Lung (tissue), 11 donors: ENCODE measurements at regions not wholly inside any gene's neighbourhood (a gene's known extent, or its start where the extent isn't known, plus 50 kb on each side); places are given as distances from the start of the nearest gene placed in this dataset.
A peak's percentile ranks its signal among the peaks of the same experiment; 100 is the strongest.

Experiments used
- ATAC-seq: fragments of 200-7000 bp; cut with Tn5 transposase; one replicate; pipeline ENCODE4 v1.9.1; 2020; ENCODE audit warnings: moderate number of reproducible peaks; ENCODE audit not compliant: insufficient read depth, low FRiP score
- DNase-seq, 3 donors: peaks; one replicate each; pipeline ENCODE4 v3.0.0-alpha.2; 2013 to 2017
- H3K27ac ChIP-seq, 2 donors: one replicate each; pipeline ENCODE4 v1.5.1; 2013; ENCODE audit warnings: mild to moderate bottlenecking in 2 of 2, moderate library complexity in 2 of 2, control low read depth in 1 of 2, inconsistent platforms in 1 of 2, low read depth in 1 of 2, low read length in 1 of 2
- H3K27me3 ChIP-seq, 3 donors: one replicate each; pipeline ENCODE4 v1.5.1; 2013; ENCODE audit warnings: low read length in 2 of 3; ENCODE audit not compliant: control insufficient read depth in 3 of 3, insufficient read depth in 3 of 3
- H3K36me3 ChIP-seq, 4 donors: one replicate each; pipeline ENCODE4 v1.5.1; 2013; ENCODE audit warnings: low read length in 4 of 4, mild to moderate bottlenecking in 1 of 4, moderate library complexity in 1 of 4; ENCODE audit not compliant: control insufficient read depth in 4 of 4, insufficient read depth in 4 of 4
- H3K4me1 ChIP-seq, 5 donors: one replicate each; pipeline ENCODE4 v1.5.1; 2013; ENCODE audit warnings: low read length in 5 of 5, mild to moderate bottlenecking in 2 of 5, moderate library complexity in 1 of 5; ENCODE audit not compliant: control insufficient read depth in 5 of 5, insufficient read depth in 5 of 5
- H3K4me3 ChIP-seq: one replicate; pipeline ENCODE4 v1.5.1; 2013; ENCODE audit warnings: mild to moderate bottlenecking, control low read depth, moderate library complexity
- H3K9ac ChIP-seq, 2 donors: one replicate each; pipeline ENCODE4 v1.5.1; 2013; ENCODE audit warnings: low read length in 2 of 2, control low read depth in 1 of 2; ENCODE audit not compliant: insufficient read depth in 1 of 2
- H3K9me3 ChIP-seq, 4 donors: one replicate each; pipeline ENCODE4 v1.5.1; 2013; ENCODE audit warnings: low read length in 3 of 4, mild to moderate bottlenecking in 1 of 4, moderate library complexity in 1 of 4; ENCODE audit not compliant: control insufficient read depth in 4 of 4, insufficient read depth in 3 of 4
- CTCF ChIP-seq: IDR thresholded peaks from 2 replicates; pipeline ENCODE4 v1.5.1; 2012; ENCODE audit warnings: mild to moderate bottlenecking; ENCODE audit errors: control extremely low read depth, extremely low read depth
- WGBS, 2 donors: extraction: QIAGEN DNeasy Blood & Tissue Kit; methylation state at CpG; one replicate each; pipeline ENCODE4 v1.1.7; 2013; 5-methylcytosine and 5-hydroxymethylcytosine counted together
- donor health status: control.
- donor health status: control.
- donor health status: Bipolar disorder and iron deficiency.
- donor health status: healthy.
- donor health status: DM: yes; HTN: yes; CAD: no.

GRCh38 chr12:60096727-60097126 lies 500.9 kb downstream of the SLC16A7 start:
- Histone ChIP-seq H3K9me3 (peaks cover 0 to 5% (median 0%) of the 10 kb centered on the region in 4 donors), H3K36me3 (no peaks in the 10 kb centered on the region), H3K9ac (no peak overlapping the region), H3K4me3 (no peak overlapping the region), H3K27me3 (no peaks in the 10 kb centered on the region), H3K27ac (no peak overlapping the region), H3K4me1 (no peaks in the 10 kb centered on the region)
- 82 to 86% methylated on average over 4 of the region's 4 CpGs for whole genome bisulfite sequencing, 2 donors
- ATAC-seq (no peak), DNase-seq (no peak)
- TF ChIP-seq CTCF, result no peak

- no peak for ATAC-seq
- no peak for DNase-seq
- WGBS, 2 donors, result 91 to 94% methylated on average over 1 of the region's 1 CpG
- H3K9ac ChIP-seq, result no peak overlapping the region
- no peaks in the 10 kb centered on the region for H3K27me3 ChIP-seq
- peaks cover 0 to 5% (median 0%) of the 10 kb centered on the region in 4 donors for H3K9me3 ChIP-seq
- no peak overlapping the region for H3K27ac ChIP-seq
- no peaks in the 10 kb centered on the region for H3K36me3 ChIP-seq
- no peak overlapping the region for H3K4me3 ChIP-seq
- no peak for TF ChIP-seq CTCF
- no peaks in the 10 kb centered on the region for H3K4me1 ChIP-seq
These were observed 504.3 kb downstream of the SLC16A7 start for GRCh38 chr12:60100160-60100559.

- 89% methylated on average over 1 of the region's 1 CpG for WGBS, 2 donors
- Histone ChIP-seq H3K9ac (no peak overlapping the region), H3K27ac (no peak overlapping the region), H3K27me3 (no peaks in the 10 kb centered on the region), H3K4me1 (no peaks in the 10 kb centered on the region), H3K4me3 (no peak overlapping the region), H3K36me3 (no peaks in the 10 kb centered on the region), H3K9me3 (peaks cover 0 to 5% (median 0%) of the 10 kb centered on the region in 4 donors)
- TF ChIP-seq CTCF, result no peak
- DNase-seq, result peak in 1 of 3 donors; percentile 2
- no peak for ATAC-seq
These were observed 505.0 kb downstream of the SLC16A7 start for GRCh38 chr12:60100852-60101251.

- no peaks in the 10 kb centered on the region for H3K4me1 ChIP-seq
- ATAC-seq (no peak), DNase-seq (no peak)
- no peak overlapping the region for H3K27ac ChIP-seq
- H3K27me3 ChIP-seq, result no peaks in the 10 kb centered on the region
- no peaks in the 10 kb centered on the region for H3K36me3 ChIP-seq
- no peak overlapping the region for H3K9ac ChIP-seq
- no peak for TF ChIP-seq CTCF
- H3K9me3 ChIP-seq, result peaks cover 0 to 5% (median 0%) of the 10 kb centered on the region in 4 donors
- no peak overlapping the region for H3K4me3 ChIP-seq
These were observed 505.9 kb downstream of the SLC16A7 start for GRCh38 chr12:60101715-60102114.
